ENCODE measurements at regions not wholly inside any gene's neighbourhood (a gene's known extent, or its start where the extent isn't known, plus 50 kb on each side); places are given as distances from the start of the nearest gene placed in this dataset.
"Not testable (repeated sequence)": the region's sequence is repeated elsewhere in the genome, so short reads cannot be mapped to it uniquely, and the experiment has no call there.

DNA sequence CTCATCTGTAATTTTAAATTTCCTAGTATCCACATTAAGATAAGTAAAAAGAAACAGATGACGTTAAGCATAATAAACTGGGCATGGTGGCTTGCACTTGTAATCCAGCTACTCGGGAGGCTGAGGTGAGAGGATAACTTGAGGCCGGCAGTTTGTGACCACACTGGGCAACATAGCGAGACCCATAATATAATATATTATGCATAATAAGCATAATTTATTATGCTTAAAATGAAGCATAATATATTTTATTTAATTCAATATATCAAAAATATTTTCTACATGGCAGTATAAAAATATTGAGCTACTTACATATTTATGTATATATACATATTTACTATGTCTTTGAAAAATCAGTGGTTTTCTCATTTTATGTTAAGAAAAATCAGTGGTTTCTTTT is 128.3 kb downstream of the GOSR1 start:
- Histone ChIP-seq H3K36me3 (replicated peaks) (no peaks in the 10 kb centered on the region), H3K27me3 (replicated peaks) (no peaks in the 10 kb centered on the region), H3K4me3 (ENCODE audit: low read depth, low read length) (no peak overlapping the region), H3K27ac (no peak overlapping the region)
- no peak for DNase-seq
- in situ Hi-C loops (cut with HindIII; ENCODE audit: low pct_ligation_motif_present, low sequenced_read_pairs): no loop called here
- TF ChIP-seq, protein P1, sequence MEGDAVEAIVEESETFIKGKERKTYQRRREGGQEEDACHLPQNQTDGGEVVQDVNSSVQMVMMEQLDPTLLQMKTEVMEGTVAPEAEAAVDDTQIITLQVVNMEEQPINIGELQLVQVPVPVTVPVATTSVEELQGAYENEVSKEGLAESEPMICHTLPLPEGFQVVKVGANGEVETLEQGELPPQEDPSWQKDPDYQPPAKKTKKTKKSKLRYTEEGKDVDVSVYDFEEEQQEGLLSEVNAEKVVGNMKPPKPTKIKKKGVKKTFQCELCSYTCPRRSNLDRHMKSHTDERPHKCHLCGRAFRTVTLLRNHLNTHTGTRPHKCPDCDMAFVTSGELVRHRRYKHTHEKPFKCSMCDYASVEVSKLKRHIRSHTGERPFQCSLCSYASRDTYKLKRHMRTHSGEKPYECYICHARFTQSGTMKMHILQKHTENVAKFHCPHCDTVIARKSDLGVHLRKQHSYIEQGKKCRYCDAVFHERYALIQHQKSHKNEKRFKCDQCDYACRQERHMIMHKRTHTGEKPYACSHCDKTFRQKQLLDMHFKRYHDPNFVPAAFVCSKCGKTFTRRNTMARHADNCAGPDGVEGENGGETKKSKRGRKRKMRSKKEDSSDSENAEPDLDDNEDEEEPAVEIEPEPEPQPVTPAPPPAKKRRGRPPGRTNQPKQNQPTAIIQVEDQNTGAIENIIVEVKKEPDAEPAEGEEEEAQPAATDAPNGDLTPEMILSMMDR (IDR thresholded peaks at IDR 0.05; ENCODE audit: low read depth, low read length, missing control alignments): no peak

DNA sequence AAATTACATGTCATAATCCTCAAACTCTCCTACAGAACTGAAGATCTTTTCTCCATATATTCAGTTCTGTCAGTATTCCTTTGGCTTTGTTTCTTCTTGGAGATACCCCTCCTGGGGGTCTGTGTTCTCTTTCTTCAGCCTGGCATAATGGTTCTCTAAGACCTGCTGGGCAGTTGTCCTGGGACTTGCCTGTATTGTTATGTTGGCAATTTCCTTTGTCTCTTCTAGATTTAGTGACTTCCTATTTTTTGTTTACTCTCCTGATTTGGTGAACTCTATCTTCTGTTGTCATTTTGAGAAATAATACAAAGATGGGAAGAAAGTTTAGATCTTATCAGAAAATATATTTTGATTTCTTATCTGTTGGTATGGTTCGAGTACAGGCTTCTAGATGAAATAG is 127.8 kb downstream of the GOSR1 start:
- Histone ChIP-seq H3K36me3 (replicated peaks) (no peaks in the 10 kb centered on the region), H3K27ac (no peak overlapping the region), H3K4me3 (ENCODE audit: low read depth, low read length) (no peak overlapping the region), H3K27me3 (replicated peaks) (no peaks in the 10 kb centered on the region)
- in situ Hi-C loops (cut with HindIII; ENCODE audit: low pct_ligation_motif_present, low sequenced_read_pairs): no loop called here
- TF ChIP-seq, protein P1 (IDR thresholded peaks at IDR 0.05; ENCODE audit: low read depth, low read length, missing control alignments): no peak
- DNase-seq: no peak

DNA sequence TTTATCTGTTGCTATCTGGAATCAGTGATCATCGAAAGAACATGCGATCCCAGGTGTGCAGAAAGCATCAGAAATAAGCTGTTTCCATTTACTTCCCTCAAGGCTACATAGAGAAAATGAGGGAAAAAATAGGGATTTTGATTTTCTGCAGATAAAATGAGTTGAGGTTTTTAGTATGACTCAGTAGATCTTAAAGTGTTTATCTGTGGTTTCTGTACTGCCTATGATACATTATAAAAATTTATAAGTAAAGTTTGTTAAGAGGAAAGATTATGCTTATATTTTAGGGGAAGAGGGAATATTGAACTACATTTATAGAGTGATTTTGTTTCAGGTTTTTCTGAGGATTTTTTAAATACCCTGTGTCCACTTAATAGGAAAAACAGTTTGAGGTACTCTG is 125.2 kb downstream of the GOSR1 start:
- H3K27ac ChIP-seq; H3K4me3 ChIP-seq (ENCODE audit: low read depth, low read length); DNase-seq; in situ Hi-C loops (cut with HindIII; ENCODE audit: low pct_ligation_motif_present, low sequenced_read_pairs); H3K27me3 ChIP-seq (replicated peaks); H3K36me3 ChIP-seq (replicated peaks): not testable (repeated sequence)

DNA sequence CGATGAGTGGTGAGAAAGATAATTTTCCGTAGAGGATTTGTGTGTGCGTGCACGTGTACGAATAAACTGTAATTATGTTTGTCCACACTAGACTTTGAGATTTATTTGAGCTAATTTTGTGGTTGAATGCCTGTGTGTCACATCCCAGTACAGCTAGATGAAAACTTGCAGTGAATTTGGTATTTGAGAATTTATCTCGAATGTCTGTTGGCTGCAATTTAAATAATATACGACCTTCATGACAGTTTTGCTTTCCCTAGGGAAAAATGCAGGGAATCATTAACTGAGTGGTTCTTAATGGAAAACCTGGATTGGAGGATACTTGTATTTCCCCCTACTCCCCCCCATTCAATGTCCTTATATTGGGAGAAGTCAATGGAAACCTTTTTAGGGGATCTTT is 124.8 kb downstream of the GOSR1 start:
- in situ Hi-C loops (cut with HindIII; ENCODE audit: low pct_ligation_motif_present, low sequenced_read_pairs): not testable (repeated sequence)

DNA sequence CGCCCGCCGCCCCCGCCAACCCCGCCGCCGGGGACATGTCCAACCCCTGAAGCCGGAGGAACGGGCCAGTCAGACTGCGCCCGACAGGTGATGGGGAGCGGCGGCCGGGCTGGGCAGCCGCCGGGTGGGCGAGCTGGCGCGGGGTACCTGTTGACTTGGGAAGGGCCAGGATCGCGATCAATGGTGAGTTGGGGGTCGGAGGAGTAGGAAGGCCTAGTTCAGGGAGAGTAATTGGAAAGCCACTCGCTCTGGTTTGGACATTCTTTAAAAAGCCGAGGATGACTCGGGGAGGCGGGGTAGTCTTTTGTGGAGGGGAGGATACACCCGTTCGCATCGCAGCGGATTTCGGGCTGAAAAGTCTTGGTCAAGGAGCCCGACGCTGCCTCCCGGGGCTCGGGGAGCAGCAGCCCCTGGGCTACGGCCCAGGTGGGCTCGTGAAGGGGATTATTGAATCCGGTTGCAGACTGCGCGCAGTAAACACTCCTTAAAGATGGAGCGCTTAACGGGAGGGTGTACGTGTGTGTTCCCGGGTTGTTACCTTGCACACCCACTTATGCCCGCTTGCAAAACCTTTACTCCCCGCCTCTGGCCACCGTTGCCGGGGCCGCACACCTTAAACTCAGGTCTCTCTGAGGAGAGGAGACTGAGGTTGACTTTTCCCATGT is 123.8 kb downstream of the GOSR1 start:
- H3K27ac ChIP-seq: peak overlapping the region; percentile 40
- no peak for DNase-seq
- no peaks in the 10 kb centered on the region for H3K27me3 ChIP-seq (replicated peaks)
- TF ChIP-seq, protein P1 (IDR thresholded peaks at IDR 0.05; ENCODE audit: low read depth, low read length, missing control alignments): no peak
- H3K4me3 ChIP-seq (ENCODE audit: low read depth, low read length): peak overlapping the region; percentile 77
- H3K36me3 ChIP-seq (replicated peaks): no peaks in the 10 kb centered on the region
- in situ Hi-C loops (cut with HindIII; ENCODE audit: low pct_ligation_motif_present, low sequenced_read_pairs): no loop called here

More for the DNA sequence above, 124.8 kb downstream of the GOSR1 start:
- H3K36me3 ChIP-seq (replicated peaks); H3K27ac ChIP-seq; H3K27me3 ChIP-seq (replicated peaks); DNase-seq: not testable (repeated sequence)
- H3K4me3 ChIP-seq (ENCODE audit: low read depth, low read length): peak overlapping the region; percentile 27

DNA sequence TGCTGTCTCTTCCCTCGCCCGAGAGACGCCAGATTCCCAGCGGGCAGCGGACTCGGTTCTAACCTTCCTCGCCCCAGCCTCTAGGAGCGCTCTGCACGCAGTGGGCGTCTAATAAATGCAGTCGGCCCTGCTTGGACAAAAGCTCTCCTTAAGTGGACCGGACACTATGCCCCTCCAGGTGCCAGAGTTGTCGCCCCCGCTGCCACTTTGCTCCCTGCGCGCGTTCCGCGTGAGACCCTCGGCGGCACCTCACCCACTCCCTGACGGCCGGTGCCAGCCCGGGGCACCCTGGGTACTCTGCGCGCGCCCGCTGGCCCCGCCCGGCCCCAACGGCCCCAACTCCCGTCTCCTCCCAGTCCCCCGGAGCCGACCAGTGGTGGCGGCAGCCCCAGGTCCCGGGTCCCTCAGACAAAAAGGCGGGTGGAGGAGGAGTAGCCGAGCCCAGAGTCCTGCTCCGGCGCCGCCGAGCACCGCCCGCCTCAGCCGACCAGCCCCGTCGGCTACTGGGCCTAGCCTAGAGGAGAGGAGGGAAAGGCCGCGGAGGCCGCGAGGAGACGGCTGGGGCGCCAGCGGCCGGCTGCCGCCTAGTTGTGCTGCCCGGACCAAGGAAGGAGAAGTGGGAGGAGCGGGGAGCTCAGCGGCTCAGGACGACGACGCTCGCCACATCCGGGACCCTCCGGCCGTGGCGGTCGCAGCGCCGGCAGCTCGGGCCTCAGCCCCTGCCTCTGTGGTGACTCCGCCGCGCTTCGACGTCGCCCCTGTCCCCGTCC is 123.0 kb downstream of the GOSR1 start:
- in situ Hi-C loops (cut with HindIII; ENCODE audit: low pct_ligation_motif_present, low sequenced_read_pairs): no loop called here
- peak overlapping the region; percentile 77 for H3K4me3 ChIP-seq (ENCODE audit: low read depth, low read length)

More for the DNA sequence above, 123.0 kb downstream of the GOSR1 start:
- peak; percentile 61 for DNase-seq
- H3K27ac ChIP-seq: peak overlapping the region; percentile 80
- H3K27me3 ChIP-seq (replicated peaks): no peaks in the 10 kb centered on the region
- no peaks in the 10 kb centered on the region for H3K36me3 ChIP-seq (replicated peaks)
- TF ChIP-seq, protein P1 (IDR thresholded peaks at IDR 0.05; ENCODE audit: low read depth, low read length, missing control alignments): peak; percentile 77

Measured in brain microvascular endothelial cell (primary cell).